ENCODE measurements at regions not wholly inside any gene's neighbourhood (a gene's known extent, or its start where the extent isn't known, plus 50 kb on each side); places are given as distances from the start of the nearest gene placed in this dataset.
A peak's percentile ranks its signal among the peaks of the same experiment; 100 is the strongest.

- no peak for TF ChIP-seq ZBTB26 (tag by site-specific recombination; optimal IDR thresholded peaks at IDR 0.05)
- TF ChIP-seq ZNF621 (tag by site-specific recombination; IDR thresholded peaks at IDR 0.05), result no peak
- TF ChIP-seq ZNF391 (tag by site-specific recombination; IDR thresholded peaks at IDR 0.05; ENCODE audit: borderline replicate concordance, low read depth), result no peak
- peak; percentile 87 for TF ChIP-seq TRIM28 (IDR thresholded peaks at IDR 0.05; ENCODE audit: borderline replicate concordance, low read length)
- no peak for TF ChIP-seq ZNF561 (tag by site-specific recombination; IDR thresholded peaks at IDR 0.05; ENCODE audit: borderline replicate concordance)
- no peak for TF ChIP-seq ZBTB6 (tag by site-specific recombination; IDR thresholded peaks at IDR 0.05)
- TF ChIP-seq, protein P1, sequence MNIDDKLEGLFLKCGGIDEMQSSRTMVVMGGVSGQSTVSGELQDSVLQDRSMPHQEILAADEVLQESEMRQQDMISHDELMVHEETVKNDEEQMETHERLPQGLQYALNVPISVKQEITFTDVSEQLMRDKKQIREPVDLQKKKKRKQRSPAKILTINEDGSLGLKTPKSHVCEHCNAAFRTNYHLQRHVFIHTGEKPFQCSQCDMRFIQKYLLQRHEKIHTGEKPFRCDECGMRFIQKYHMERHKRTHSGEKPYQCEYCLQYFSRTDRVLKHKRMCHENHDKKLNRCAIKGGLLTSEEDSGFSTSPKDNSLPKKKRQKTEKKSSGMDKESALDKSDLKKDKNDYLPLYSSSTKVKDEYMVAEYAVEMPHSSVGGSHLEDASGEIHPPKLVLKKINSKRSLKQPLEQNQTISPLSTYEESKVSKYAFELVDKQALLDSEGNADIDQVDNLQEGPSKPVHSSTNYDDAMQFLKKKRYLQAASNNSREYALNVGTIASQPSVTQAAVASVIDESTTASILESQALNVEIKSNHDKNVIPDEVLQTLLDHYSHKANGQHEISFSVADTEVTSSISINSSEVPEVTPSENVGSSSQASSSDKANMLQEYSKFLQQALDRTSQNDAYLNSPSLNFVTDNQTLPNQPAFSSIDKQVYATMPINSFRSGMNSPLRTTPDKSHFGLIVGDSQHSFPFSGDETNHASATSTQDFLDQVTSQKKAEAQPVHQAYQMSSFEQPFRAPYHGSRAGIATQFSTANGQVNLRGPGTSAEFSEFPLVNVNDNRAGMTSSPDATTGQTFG (tag by site-specific recombination; IDR thresholded peaks at IDR 0.05; ENCODE audit: borderline replicate concordance), result no peak
- TF ChIP-seq ZSCAN30 (tag by site-specific recombination; IDR thresholded peaks at IDR 0.05), result 0 out of 2 replicates have a peak, but pooled peaks have one; percentile 41
- TF ChIP-seq ZNF830 (tag by site-specific recombination; IDR thresholded peaks at IDR 0.05; ENCODE audit: low read depth), result no peak
- TF ChIP-seq ZNF548 (tag by site-specific recombination; IDR thresholded peaks at IDR 0.05), result no peak
- TF ChIP-seq, protein P2, sequence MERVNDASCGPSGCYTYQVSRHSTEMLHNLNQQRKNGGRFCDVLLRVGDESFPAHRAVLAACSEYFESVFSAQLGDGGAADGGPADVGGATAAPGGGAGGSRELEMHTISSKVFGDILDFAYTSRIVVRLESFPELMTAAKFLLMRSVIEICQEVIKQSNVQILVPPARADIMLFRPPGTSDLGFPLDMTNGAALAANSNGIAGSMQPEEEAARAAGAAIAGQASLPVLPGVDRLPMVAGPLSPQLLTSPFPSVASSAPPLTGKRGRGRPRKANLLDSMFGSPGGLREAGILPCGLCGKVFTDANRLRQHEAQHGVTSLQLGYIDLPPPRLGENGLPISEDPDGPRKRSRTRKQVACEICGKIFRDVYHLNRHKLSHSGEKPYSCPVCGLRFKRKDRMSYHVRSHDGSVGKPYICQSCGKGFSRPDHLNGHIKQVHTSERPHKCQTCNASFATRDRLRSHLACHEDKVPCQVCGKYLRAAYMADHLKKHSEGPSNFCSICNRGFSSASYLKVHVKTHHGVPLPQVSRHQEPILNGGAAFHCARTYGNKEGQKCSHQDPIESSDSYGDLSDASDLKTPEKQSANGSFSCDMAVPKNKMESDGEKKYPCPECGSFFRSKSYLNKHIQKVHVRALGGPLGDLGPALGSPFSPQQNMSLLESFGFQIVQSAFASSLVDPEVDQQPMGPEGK (tag by site-specific recombination; IDR thresholded peaks at IDR 0.05), result no peak
- TF ChIP-seq ZNF707 (tag by site-specific recombination; IDR thresholded peaks at IDR 0.05), result no peak
- TF ChIP-seq, protein P3, sequence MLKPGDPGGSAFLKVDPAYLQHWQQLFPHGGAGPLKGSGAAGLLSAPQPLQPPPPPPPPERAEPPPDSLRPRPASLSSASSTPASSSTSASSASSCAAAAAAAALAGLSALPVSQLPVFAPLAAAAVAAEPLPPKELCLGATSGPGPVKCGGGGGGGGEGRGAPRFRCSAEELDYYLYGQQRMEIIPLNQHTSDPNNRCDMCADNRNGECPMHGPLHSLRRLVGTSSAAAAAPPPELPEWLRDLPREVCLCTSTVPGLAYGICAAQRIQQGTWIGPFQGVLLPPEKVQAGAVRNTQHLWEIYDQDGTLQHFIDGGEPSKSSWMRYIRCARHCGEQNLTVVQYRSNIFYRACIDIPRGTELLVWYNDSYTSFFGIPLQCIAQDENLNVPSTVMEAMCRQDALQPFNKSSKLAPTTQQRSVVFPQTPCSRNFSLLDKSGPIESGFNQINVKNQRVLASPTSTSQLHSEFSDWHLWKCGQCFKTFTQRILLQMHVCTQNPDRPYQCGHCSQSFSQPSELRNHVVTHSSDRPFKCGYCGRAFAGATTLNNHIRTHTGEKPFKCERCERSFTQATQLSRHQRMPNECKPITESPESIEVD (tag by site-specific recombination; IDR thresholded peaks at IDR 0.05), result peak; percentile 90
- peak; percentile 41; the same call in 1 of the 2 replicates for TF ChIP-seq ZBTB8A (tag by site-specific recombination; IDR thresholded peaks at IDR 0.05)
- no peak for TF ChIP-seq SP3 (tag by site-specific recombination; IDR thresholded peaks at IDR 0.05)
- TF ChIP-seq TCF7L2 (IDR thresholded peaks at IDR 0.05; ENCODE audit: borderline replicate concordance, low read depth, low read length), result 0 out of 2 replicates have a peak, but pooled peaks have one; percentile 32
- TF ChIP-seq ZNF585B (tag by site-specific recombination; IDR thresholded peaks at IDR 0.05), result no peak
- no peak for TF ChIP-seq GLI4 (tag by site-specific recombination; IDR thresholded peaks at IDR 0.05)
- TF ChIP-seq ZNF366 (tag by site-specific recombination; conservative IDR thresholded peaks at IDR 0.05), result peak; percentile 30; the same call in 1 of the 2 replicates
- no peak for TF ChIP-seq SALL2 (tag by site-specific recombination; IDR thresholded peaks at IDR 0.05; ENCODE audit: borderline replicate concordance)
- peak; percentile 85 for TF ChIP-seq ZBTB44 (tag by site-specific recombination; IDR thresholded peaks at IDR 0.05)
- TF ChIP-seq ZNF514 (tag by site-specific recombination; IDR thresholded peaks at IDR 0.05), result no peak
- TF ChIP-seq ZNF692 (tag by site-specific recombination; IDR thresholded peaks at IDR 0.05), result peak; percentile 13; the same call in 1 of the 2 replicates
- no peak for TF ChIP-seq ZBTB1 (tag by site-specific recombination; IDR thresholded peaks at IDR 0.05)
- no peak for TF ChIP-seq ZNF174 (tag by site-specific recombination; IDR thresholded peaks at IDR 0.05)
- no peak for TF ChIP-seq ZNF266 (tag by site-specific recombination; IDR thresholded peaks at IDR 0.05; ENCODE audit: low read depth)
Measured at GRCh38 chr2:180670302-180671003, 310.0 kb upstream of the UBE2E3 start (continued).
